Lower leg skin (tissue), 3 donors: ENCODE measurements at regions not wholly inside any gene's neighbourhood (a gene's known extent, or its start where the extent isn't known, plus 50 kb on each side); places are given as distances from the start of the nearest gene placed in this dataset.

ENCODE experiments used
- CTCF ChIP-seq, 3 donors: fragments of 450-650 bp; IDR thresholded peaks; one replicate each; pipeline ENCODE4 v1.5.1; 2016; ENCODE audit warnings: antibody characterized with exemption in 3 of 3, mild to moderate bottlenecking in 3 of 3, moderate library complexity in 2 of 3
- POLR2A ChIP-seq, 2 donors: fragments of 450-650 bp; IDR thresholded peaks; one replicate each; pipeline ENCODE4 v1.6.1; 2016 to 2017; ENCODE audit warnings: antibody characterized with exemption in 2 of 2, mild to moderate bottlenecking in 1 of 2, moderate library complexity in 1 of 2

GRCh38 chr2:147098940-147099339 is 745.9 kb upstream of the ACVR2A start:
- TF ChIP-seq CTCF (IDR thresholded peaks at IDR 0.05) (no peak), POLR2A (IDR thresholded peaks at IDR 0.05) (no peak)
